HepG2 (cell line): ENCODE measurements at regions not wholly inside any gene's neighbourhood (a gene's known extent, or its start where the extent isn't known, plus 50 kb on each side); places are given as distances from the start of the nearest gene placed in this dataset.

ENCODE experiments used
- ARID5B ChIP-seq: IDR thresholded peaks from 2 replicates; pipeline ENCODE4 v1.4.0; 2020; ENCODE audit warnings: mild to moderate bottlenecking, missing genetic modification reagents
- CSRNP1 ChIP-seq: sonication (generic); formaldehyde crosslinking; IDR thresholded peaks from 2 replicates; pipeline ENCODE4 v1.8.1; 2023; ENCODE audit warnings: mild to moderate bottlenecking, missing genetic modification reagents
- GPBP1L1 ChIP-seq: sonication (generic); formaldehyde crosslinking; IDR thresholded peaks from 2 replicates; pipeline ENCODE4 v1.5.0; 2020; ENCODE audit warnings: mild to moderate bottlenecking, missing genetic modification reagents
- NFE2L1 ChIP-seq: sonication (generic); formaldehyde crosslinking; IDR thresholded peaks from 2 replicates; pipeline ENCODE4 v1.4.0; 2020; ENCODE audit warnings: missing genetic modification reagents, mild to moderate bottlenecking, borderline replicate concordance
- PPARG ChIP-seq: conservative IDR thresholded peaks from 2 replicates; pipeline ENCODE4 v1.6.1; 2016; ENCODE audit warnings: missing biosample characterization, missing genetic modification reagents
- RAD51 ChIP-seq: fragments of 450-650 bp; IDR thresholded peaks from 2 replicates; pipeline ENCODE4 v1.6.1; 2016; ENCODE audit warnings: borderline replicate concordance
- SMC3 ChIP-seq: IDR thresholded peaks from 2 replicates; pipeline ENCODE4 v1.6.1; 2011; ENCODE audit warnings: low read length, improper control_type of control experiment
- SNRNP70 ChIP-seq: fragments of 200-400 bp; formaldehyde crosslinking; IDR thresholded peaks from 2 replicates; pipeline ENCODE4 v1.6.1; 2017; ENCODE audit warnings: mild to moderate bottlenecking, low read depth, low read length, moderate library complexity
- TGIF2 ChIP-seq: IDR thresholded peaks from 2 replicates; pipeline ENCODE4 v1.6.1; 2016; ENCODE audit warnings: control low read depth, missing compliant biosample characterization
- XRCC5 ChIP-seq: fragments of 200-400 bp; formaldehyde crosslinking; optimal IDR thresholded peaks from 2 replicates; pipeline ENCODE3; 2017; ENCODE audit warnings: mild to moderate bottlenecking, low read length
- ZBTB34 ChIP-seq: sonication (generic); formaldehyde crosslinking; IDR thresholded peaks from 2 replicates; pipeline ENCODE4 v1.8.0; 2022; ENCODE audit warnings: mild to moderate bottlenecking, missing genetic modification reagents
- ZC3H4 ChIP-seq: sonication (generic); formaldehyde crosslinking; IDR thresholded peaks from 2 replicates; pipeline ENCODE4 v1.4.0; 2020; ENCODE audit warnings: missing genetic modification reagents, borderline replicate concordance
- ZFAT ChIP-seq: sonication (generic); formaldehyde crosslinking; conservative IDR thresholded peaks from 2 replicates; pipeline ENCODE4 v1.8.1; 2023; ENCODE audit warnings: missing genetic modification reagents, inconsistent platforms
- ZFP90 ChIP-seq: sonication (generic); formaldehyde crosslinking; IDR thresholded peaks from 2 replicates; pipeline ENCODE4 v1.8.0; 2022; ENCODE audit warnings: missing genetic modification reagents, mild to moderate bottlenecking, inconsistent platforms, borderline replicate concordance
- ZNF501 ChIP-seq: sonication (generic); formaldehyde crosslinking; IDR thresholded peaks from 2 replicates; pipeline ENCODE4 v1.5.1; 2020; ENCODE audit warnings: mild to moderate bottlenecking, moderate library complexity, missing genetic modification reagents
- ZNF543 ChIP-seq: sonication (generic); formaldehyde crosslinking; IDR thresholded peaks from 2 replicates; pipeline ENCODE4 v1.4.0; 2020; ENCODE audit warnings: mild to moderate bottlenecking, missing genetic modification reagents
- ZNF687 ChIP-seq: sonication (generic); formaldehyde crosslinking; IDR thresholded peaks from 2 replicates; pipeline ENCODE4 v1.5.1; 2020; ENCODE audit warnings: mild to moderate bottlenecking, missing genetic modification reagents, moderate library complexity

GRCh38 chr7:34320926-34321661 is 336.9 kb upstream of the NPSR1 start (continued):
- no peak for TF ChIP-seq RAD51
- no peak for TF ChIP-seq CSRNP1 (CRISPR knock-in tag)
- no peak for TF ChIP-seq ZFAT (CRISPR knock-in tag)
- no peak for TF ChIP-seq ZC3H4 (CRISPR knock-in tag)
- TF ChIP-seq GPBP1L1 (CRISPR knock-in tag), result no peak
- TF ChIP-seq PPARG, result peak; percentile 57; the same call in 1 of the 2 replicates
- no peak for TF ChIP-seq TGIF2 (CRISPR knock-in tag)
- no peak for TF ChIP-seq SNRNP70
- 0 out of 2 replicates have a peak, but pooled peaks have one; percentile 25 for TF ChIP-seq ZFP90
- peak; percentile 29; the same call in 1 of the 2 replicates for TF ChIP-seq ZNF501 (CRISPR knock-in tag)
- TF ChIP-seq XRCC5, result peak; percentile 66
- TF ChIP-seq ZNF687 (CRISPR knock-in tag), result peak; percentile 45
- no peak for TF ChIP-seq NFE2L1
- TF ChIP-seq ARID5B, result 0 out of 2 replicates have a peak, but pooled peaks have one; percentile 24
- TF ChIP-seq ZBTB34 (CRISPR knock-in tag), result 0 out of 2 replicates have a peak, but pooled peaks have one; percentile 34
- no peak for TF ChIP-seq ZNF543 (CRISPR knock-in tag)
- peak; percentile 88 for TF ChIP-seq SMC3
